GM06990 (cell line): ENCODE measurements at regions not wholly inside any gene's neighbourhood (a gene's known extent, or its start where the extent isn't known, plus 50 kb on each side); places are given as distances from the start of the nearest gene placed in this dataset.

ENCODE experiments used
- DNase-seq: peaks from one replicate; pipeline ENCODE4 v3.0.0-alpha.2; 2011; ENCODE audit not compliant: insufficient read length; ENCODE audit errors: extremely low read depth
- H3K27me3 ChIP-seq: replicated peaks from 2 replicates; pipeline ENCODE4 v1.6.0; 2011; ENCODE audit warnings: low read length; ENCODE audit not compliant: control insufficient read depth, insufficient read depth
- H3K36me3 ChIP-seq: 2 replicates; pipeline ENCODE4 v1.5.1; 2011; ENCODE audit warnings: low read length; ENCODE audit not compliant: control insufficient read depth, insufficient read depth
- H3K4me3 ChIP-seq: replicated peaks from 2 replicates; pipeline ENCODE4 v1.5.1; 2011; ENCODE audit warnings: low read depth, mild to moderate bottlenecking, control low read depth, low read length
- TF ChIP-seq, protein P1 (sequence below): IDR thresholded peaks from 2 replicates; pipeline ENCODE4 v1.5.1; 2011; ENCODE audit warnings: low read length, control low read depth, mild to moderate bottlenecking, inconsistent platforms; ENCODE audit not compliant: insufficient read depth, poor library complexity, severe bottlenecking

DNA sequence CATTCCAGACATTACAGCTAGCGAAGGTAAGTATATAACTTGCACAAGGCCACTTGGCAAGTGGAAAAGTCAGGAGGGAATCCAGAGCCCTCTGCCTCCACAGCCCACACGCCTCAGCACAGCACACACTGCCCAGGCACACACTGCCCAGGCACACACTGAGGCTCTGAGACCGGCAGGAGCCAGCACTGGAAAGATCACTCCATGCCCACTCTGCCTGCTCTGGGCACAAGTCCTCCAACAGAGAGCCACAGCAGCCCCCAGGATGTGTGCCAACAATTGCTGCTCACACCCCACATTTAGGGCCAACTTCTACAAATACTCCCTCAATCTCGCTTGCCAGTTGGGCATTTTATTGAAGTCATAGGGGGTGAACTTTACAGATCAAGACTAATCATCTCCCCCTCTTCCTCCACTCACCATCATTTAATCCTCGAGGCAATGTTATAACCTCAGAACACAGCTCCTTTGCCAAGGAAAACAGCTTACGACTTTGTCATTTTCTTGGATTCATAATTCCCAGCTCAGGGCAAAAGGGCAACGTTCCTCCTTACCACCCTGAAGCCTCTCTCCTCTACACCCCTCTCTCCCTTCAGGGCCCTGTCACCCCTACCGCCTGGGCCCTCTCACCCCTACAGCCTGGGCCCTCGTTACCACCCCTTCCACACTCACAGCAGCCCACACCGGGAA, 53.0 kb upstream of the TPM1 start:
- no peak for DNase-seq
- H3K36me3 ChIP-seq, result no peaks in the 10 kb centered on the region
- H3K4me3 ChIP-seq, result no peak overlapping the region
- TF ChIP-seq, protein P1, sequence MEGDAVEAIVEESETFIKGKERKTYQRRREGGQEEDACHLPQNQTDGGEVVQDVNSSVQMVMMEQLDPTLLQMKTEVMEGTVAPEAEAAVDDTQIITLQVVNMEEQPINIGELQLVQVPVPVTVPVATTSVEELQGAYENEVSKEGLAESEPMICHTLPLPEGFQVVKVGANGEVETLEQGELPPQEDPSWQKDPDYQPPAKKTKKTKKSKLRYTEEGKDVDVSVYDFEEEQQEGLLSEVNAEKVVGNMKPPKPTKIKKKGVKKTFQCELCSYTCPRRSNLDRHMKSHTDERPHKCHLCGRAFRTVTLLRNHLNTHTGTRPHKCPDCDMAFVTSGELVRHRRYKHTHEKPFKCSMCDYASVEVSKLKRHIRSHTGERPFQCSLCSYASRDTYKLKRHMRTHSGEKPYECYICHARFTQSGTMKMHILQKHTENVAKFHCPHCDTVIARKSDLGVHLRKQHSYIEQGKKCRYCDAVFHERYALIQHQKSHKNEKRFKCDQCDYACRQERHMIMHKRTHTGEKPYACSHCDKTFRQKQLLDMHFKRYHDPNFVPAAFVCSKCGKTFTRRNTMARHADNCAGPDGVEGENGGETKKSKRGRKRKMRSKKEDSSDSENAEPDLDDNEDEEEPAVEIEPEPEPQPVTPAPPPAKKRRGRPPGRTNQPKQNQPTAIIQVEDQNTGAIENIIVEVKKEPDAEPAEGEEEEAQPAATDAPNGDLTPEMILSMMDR, result no peak
- H3K27me3 ChIP-seq, result peaks cover 2% of the 10 kb centered on the region

DNA sequence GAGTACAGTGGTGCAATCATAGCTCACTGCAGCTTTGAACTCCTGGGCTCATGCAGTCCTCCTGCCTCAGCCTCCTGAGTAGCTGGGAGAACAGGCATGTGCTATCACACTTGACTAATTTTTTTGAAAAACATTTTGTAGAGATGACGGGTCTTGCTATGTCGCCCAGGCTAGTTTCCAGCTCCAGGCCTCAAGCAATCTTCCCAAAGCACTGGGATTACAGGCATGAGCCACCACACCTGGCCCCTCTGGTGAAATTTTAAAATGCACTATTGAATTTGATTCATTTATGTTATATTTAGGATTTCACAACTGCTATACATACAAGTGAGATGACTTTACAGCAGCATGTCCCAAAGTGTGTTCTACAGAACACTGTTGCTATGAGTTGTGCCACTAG, 50.8 kb upstream of the TPM1 start:
- no peaks in the 10 kb centered on the region; the same call in none of the 2 replicates for H3K27me3 ChIP-seq
- no peak for DNase-seq
- no peak overlapping the region for H3K4me3 ChIP-seq
- no peaks in the 10 kb centered on the region for H3K36me3 ChIP-seq
- TF ChIP-seq, protein P1, result no peak

DNA sequence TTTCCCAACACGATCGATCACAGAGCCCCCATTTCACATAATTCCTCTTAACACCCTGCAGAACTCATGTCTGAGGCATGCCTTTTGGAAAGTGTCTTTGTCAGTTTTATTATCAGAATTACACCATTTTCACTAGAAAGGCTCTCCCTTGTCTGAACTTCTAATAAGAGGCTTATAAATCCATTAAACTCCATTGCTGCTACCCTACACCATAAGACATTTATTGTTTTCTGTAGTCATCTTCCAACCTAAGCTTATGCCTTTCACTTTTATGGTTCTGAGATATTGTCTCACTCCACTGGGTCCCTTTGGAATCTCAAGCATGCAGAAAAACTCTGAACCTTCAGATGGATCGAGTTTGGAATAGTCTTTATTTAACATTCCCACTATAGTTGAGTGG, 50.2 kb upstream of the TPM1 start:
- Histone ChIP-seq H3K4me3 (no peak overlapping the region), H3K27me3 (no peaks in the 10 kb centered on the region; the same call in none of the 2 replicates), H3K36me3 (no peaks in the 10 kb centered on the region)
- TF ChIP-seq, protein P1, result no peak
- no peak for DNase-seq
